ENCODE measurements at regions not wholly inside any gene's neighbourhood (a gene's known extent, or its start where the extent isn't known, plus 50 kb on each side); places are given as distances from the start of the nearest gene placed in this dataset.

DNA sequence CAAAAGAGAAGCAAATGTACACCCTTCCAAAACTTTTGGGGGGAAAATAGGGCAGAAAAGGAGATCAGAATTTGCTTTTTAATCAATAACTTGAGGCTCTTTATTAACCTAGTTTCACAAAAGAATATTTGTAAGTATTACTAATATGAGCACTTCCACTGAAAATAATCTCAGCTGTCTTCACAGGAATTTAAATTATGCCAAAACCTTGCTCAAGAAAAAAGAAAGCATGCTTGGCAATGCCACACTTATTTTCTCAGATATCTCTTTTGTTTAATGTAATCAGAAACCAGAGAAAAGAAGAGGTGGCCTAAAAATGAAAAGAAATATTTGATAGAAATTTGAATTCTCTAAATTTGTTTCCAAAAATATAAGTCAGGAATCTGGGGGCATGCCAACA lies 234.9 kb upstream of the GPC6 start:
- Histone ChIP-seq H3K9me2 (ENCODE audit: low read depth, low read length) (no peaks in the 10 kb centered on the region), H3K9ac (ENCODE audit: low read length) (no peak overlapping the region), H2AFZ (ENCODE audit: low read length) (no peak overlapping the region), H3K79me2 (ENCODE audit: insufficient read depth, low read length) (no peaks in the 10 kb centered on the region), H3K36me3 (ENCODE audit: insufficient read depth, low read length) (no peaks in the 10 kb centered on the region), H3K4me2 (ENCODE audit: low read length) (no peak overlapping the region), H3F3A (ENCODE audit: insufficient read depth, low read length) (no peaks in the 10 kb centered on the region), H3K4me1 (ENCODE audit: insufficient read depth, low read length, severe bottlenecking) (no peaks in the 10 kb centered on the region), H3K27ac (ENCODE audit: low read depth, low read length, poor library complexity, severe bottlenecking) (no peak overlapping the region), H3K9me3 (ENCODE audit: low read length) (no peaks in the 10 kb centered on the region), H4K20me1 (ENCODE audit: insufficient read depth, low read length) (no peaks in the 10 kb centered on the region), H3K27me3 (ENCODE audit: insufficient read depth, low read length) (no peaks in the 10 kb centered on the region), H3K4me3 (ENCODE audit: low read depth, low read length, poor library complexity, severe bottlenecking) (no peak overlapping the region)
- TF ChIP-seq, protein P1, sequence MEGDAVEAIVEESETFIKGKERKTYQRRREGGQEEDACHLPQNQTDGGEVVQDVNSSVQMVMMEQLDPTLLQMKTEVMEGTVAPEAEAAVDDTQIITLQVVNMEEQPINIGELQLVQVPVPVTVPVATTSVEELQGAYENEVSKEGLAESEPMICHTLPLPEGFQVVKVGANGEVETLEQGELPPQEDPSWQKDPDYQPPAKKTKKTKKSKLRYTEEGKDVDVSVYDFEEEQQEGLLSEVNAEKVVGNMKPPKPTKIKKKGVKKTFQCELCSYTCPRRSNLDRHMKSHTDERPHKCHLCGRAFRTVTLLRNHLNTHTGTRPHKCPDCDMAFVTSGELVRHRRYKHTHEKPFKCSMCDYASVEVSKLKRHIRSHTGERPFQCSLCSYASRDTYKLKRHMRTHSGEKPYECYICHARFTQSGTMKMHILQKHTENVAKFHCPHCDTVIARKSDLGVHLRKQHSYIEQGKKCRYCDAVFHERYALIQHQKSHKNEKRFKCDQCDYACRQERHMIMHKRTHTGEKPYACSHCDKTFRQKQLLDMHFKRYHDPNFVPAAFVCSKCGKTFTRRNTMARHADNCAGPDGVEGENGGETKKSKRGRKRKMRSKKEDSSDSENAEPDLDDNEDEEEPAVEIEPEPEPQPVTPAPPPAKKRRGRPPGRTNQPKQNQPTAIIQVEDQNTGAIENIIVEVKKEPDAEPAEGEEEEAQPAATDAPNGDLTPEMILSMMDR (IDR thresholded peaks at IDR 0.05; ENCODE audit: low read length), result no peak
- TF ChIP-seq EZH2 (IDR thresholded peaks at IDR 0.05; ENCODE audit: borderline replicate concordance, low read length), result no peak

DNA sequence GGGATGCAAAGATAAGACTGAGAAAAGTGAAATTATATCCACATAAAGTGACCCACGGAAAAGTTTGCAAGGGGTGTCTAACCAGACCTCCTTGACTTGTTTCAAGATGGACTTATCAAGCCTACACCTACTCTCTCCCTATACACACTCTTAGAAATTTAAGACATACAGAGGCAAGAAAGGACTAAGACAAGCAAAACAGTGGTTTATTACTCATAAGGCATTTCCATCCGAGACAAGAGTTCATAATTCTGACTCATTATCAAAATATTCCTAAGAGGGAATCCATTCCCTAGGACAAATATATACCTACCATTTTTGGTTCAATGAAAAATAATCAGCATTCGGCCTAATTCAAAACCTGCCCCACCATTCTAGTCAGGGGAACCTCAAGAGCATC lies 232.6 kb upstream of the GPC6 start:
- no peak overlapping the region for H3K4me3 ChIP-seq (ENCODE audit: low read depth, low read length, poor library complexity, severe bottlenecking)
- no peaks in the 10 kb centered on the region for H3K9me3 ChIP-seq (ENCODE audit: low read length)
- H3K4me2 ChIP-seq (ENCODE audit: low read length), result no peak overlapping the region
- no peaks in the 10 kb centered on the region for H3F3A ChIP-seq (ENCODE audit: insufficient read depth, low read length)
- no peaks in the 10 kb centered on the region for H3K4me1 ChIP-seq (ENCODE audit: insufficient read depth, low read length, severe bottlenecking)
- H3K27me3 ChIP-seq (ENCODE audit: insufficient read depth, low read length), result no peaks in the 10 kb centered on the region
- no peaks in the 10 kb centered on the region for H3K36me3 ChIP-seq (ENCODE audit: insufficient read depth, low read length)
- TF ChIP-seq, protein P1 (IDR thresholded peaks at IDR 0.05; ENCODE audit: low read length), result no peak
- no peaks in the 10 kb centered on the region for H3K9me2 ChIP-seq (ENCODE audit: low read depth, low read length)
- no peak overlapping the region for H2AFZ ChIP-seq (ENCODE audit: low read length)
- H4K20me1 ChIP-seq (ENCODE audit: insufficient read depth, low read length), result no peaks in the 10 kb centered on the region
- H3K9ac ChIP-seq (ENCODE audit: low read length), result no peak overlapping the region
- no peaks in the 10 kb centered on the region for H3K79me2 ChIP-seq (ENCODE audit: insufficient read depth, low read length)
- H3K27ac ChIP-seq (ENCODE audit: low read depth, low read length, poor library complexity, severe bottlenecking), result no peak overlapping the region

DNA sequence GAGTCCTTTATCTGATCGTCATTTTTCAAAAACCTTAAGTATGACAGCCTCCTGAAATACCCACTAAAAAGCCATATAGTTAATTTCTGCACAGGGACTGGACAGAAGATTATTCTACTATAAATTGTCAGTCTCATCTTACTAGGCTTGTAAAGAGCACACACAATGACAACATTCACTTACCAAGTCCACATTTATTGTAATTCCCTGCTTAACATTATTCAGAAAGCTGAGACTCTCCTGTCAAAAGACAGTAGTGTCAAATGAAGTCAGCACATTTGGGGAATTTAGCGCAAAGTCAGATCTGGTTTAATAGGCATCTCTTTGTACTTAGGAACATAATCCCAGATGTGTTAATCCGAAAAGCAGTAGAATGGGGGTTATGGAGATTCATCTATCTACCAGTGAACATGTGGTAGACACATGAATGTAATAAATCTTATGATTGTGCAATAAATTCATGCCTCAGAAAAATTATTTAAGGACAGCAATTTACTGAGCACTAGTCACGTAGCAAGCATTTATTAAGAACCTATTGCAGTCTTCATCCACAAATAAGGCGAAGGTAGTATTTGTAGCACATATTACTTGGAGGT lies 224.6 kb upstream of the GPC6 start:
- Histone ChIP-seq H3K9ac (ENCODE audit: low read length) (no peak overlapping the region), H3K9me2 (ENCODE audit: low read depth, low read length) (no peaks in the 10 kb centered on the region), H3K4me2 (ENCODE audit: low read length) (no peak overlapping the region), H3K27ac (ENCODE audit: low read depth, low read length, poor library complexity, severe bottlenecking) (no peak overlapping the region), H3K4me1 (ENCODE audit: insufficient read depth, low read length, severe bottlenecking) (no peaks in the 10 kb centered on the region), H3K4me3 (ENCODE audit: low read depth, low read length, poor library complexity, severe bottlenecking) (no peak overlapping the region), H3K79me2 (ENCODE audit: insufficient read depth, low read length) (no peaks in the 10 kb centered on the region), H3K27me3 (ENCODE audit: insufficient read depth, low read length) (no peaks in the 10 kb centered on the region), H3F3A (ENCODE audit: insufficient read depth, low read length) (no peaks in the 10 kb centered on the region), H2AFZ (ENCODE audit: low read length) (no peak overlapping the region), H4K20me1 (ENCODE audit: insufficient read depth, low read length) (no peaks in the 10 kb centered on the region), H3K9me3 (ENCODE audit: low read length) (no peaks in the 10 kb centered on the region), H3K36me3 (ENCODE audit: insufficient read depth, low read length) (no peaks in the 10 kb centered on the region)
- TF ChIP-seq, protein P1 (IDR thresholded peaks at IDR 0.05; ENCODE audit: low read length), result no peak
- no peak for TF ChIP-seq EZH2 (IDR thresholded peaks at IDR 0.05; ENCODE audit: borderline replicate concordance, low read length)

Measured in OCI-LY1 (cell line).